Kidney (tissue), 13 donors: ENCODE measurements at regions not wholly inside any gene's neighbourhood (a gene's known extent, or its start where the extent isn't known, plus 50 kb on each side); places are given as distances from the start of the nearest gene placed in this dataset.
"Not testable (repeated sequence)": the region's sequence is repeated elsewhere in the genome, so short reads cannot be mapped to it uniquely, and the experiment has no call there.

ENCODE experiments used
- DNase-seq, 5 donors: peaks; one replicate each; pipeline ENCODE4 v3.0.0-alpha.2; 2013 to 2020
- FAIRE-seq: peaks from 2 replicates; lab custom pipeline; 2012; peaks lifted over from hg19 to GRCh38; lab: Jason Lieb, UNC
- H3K27ac ChIP-seq, 2 donors: one replicate each; pipeline ENCODE4 v1.7.0; 2013; ENCODE audit warnings: low read depth in 2 of 2, low read length in 2 of 2, inconsistent platforms in 1 of 2
- H3K27me3 ChIP-seq: one replicate; pipeline ENCODE4 v1.7.1; 2013; ENCODE audit warnings: low read length, inconsistent platforms; ENCODE audit not compliant: control insufficient read depth, insufficient read depth
- H3K36me3 ChIP-seq, 3 donors: one replicate each; pipeline versions ENCODE4 v1.7.0 to v1.7.1; 2013; ENCODE audit warnings: low read length in 3 of 3, control low read depth in 1 of 3, inconsistent platforms in 1 of 3; ENCODE audit not compliant: insufficient read depth in 3 of 3, control insufficient read depth in 2 of 3
- H3K4me1 ChIP-seq, 3 donors: one replicate each; pipeline versions ENCODE4 v1.7.0 to v1.7.1; 2013; ENCODE audit warnings: low read length in 3 of 3, inconsistent platforms in 1 of 3, low read depth in 1 of 3; ENCODE audit not compliant: control insufficient read depth in 2 of 3, insufficient read depth in 2 of 3
- H3K4me3 ChIP-seq, 3 donors: one replicate each; pipeline versions ENCODE4 v1.7.0 to v1.8.1; 2013; ENCODE audit warnings: low read length in 3 of 3, control low read depth in 1 of 3, inconsistent platforms in 1 of 3
- H3K9ac ChIP-seq, 3 donors: one replicate each; pipeline versions ENCODE4 v1.7.0 to v1.7.1; 2013; ENCODE audit warnings: low read length in 3 of 3, control low read depth in 1 of 3, inconsistent platforms in 1 of 3
- H3K9me3 ChIP-seq, 3 donors: one replicate each; pipeline versions ENCODE4 v1.7.0 to v1.7.1; 2013; ENCODE audit warnings: low read length in 3 of 3, control low read depth in 1 of 3, inconsistent platforms in 1 of 3; ENCODE audit not compliant: control insufficient read depth in 2 of 3, insufficient read depth in 1 of 3
- intact Hi-C: fragments of 100-400 bp; cut with DNase I; formaldehyde crosslinking; loops from one replicate; pipeline ENCODE4 v1.11.1; 2022
- TF ChIP-seq, protein P1 (sequence below): IDR thresholded peaks from 3 replicates; pipeline ENCODE4 v1.5.1; 2012; ENCODE audit warnings: mild to moderate bottlenecking, moderate library complexity, borderline replicate concordance; ENCODE audit not compliant: insufficient read depth; ENCODE audit errors: extremely low read depth
- donor health status: control.
- donor health status: control.
- donor health status: control.
- donor health status: control.
- donor health status: control.
- donor health status: DM: yes; HTN: yes; CAD: no.
- donor health status: Normal renal cell carcinoma (clear cell type).

DNA sequence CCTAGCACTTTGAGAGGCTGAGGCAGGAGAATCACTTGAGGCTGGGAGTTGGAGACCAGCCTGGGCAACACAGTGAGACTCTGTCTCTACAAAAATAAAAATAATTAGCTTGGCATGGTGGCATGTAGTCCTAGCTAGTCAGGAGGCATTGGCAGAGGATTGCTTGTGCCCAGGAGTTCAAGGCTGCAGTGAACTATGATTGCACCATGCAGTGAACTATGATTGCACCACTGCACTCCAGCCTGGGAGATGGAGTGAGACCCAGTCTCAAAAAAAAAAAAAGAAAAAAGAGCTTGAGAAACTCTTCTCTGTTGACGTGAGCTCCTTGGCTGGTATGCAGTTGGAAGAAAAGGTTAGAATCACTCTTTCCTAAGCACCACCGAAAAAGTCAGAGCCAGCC lies 125.1 kb upstream of the TNP1 start:
- intact Hi-C loops, result no loop called here
- FAIRE-seq, result no peak
- TF ChIP-seq, protein P1, sequence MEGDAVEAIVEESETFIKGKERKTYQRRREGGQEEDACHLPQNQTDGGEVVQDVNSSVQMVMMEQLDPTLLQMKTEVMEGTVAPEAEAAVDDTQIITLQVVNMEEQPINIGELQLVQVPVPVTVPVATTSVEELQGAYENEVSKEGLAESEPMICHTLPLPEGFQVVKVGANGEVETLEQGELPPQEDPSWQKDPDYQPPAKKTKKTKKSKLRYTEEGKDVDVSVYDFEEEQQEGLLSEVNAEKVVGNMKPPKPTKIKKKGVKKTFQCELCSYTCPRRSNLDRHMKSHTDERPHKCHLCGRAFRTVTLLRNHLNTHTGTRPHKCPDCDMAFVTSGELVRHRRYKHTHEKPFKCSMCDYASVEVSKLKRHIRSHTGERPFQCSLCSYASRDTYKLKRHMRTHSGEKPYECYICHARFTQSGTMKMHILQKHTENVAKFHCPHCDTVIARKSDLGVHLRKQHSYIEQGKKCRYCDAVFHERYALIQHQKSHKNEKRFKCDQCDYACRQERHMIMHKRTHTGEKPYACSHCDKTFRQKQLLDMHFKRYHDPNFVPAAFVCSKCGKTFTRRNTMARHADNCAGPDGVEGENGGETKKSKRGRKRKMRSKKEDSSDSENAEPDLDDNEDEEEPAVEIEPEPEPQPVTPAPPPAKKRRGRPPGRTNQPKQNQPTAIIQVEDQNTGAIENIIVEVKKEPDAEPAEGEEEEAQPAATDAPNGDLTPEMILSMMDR, result no peak

DNA sequence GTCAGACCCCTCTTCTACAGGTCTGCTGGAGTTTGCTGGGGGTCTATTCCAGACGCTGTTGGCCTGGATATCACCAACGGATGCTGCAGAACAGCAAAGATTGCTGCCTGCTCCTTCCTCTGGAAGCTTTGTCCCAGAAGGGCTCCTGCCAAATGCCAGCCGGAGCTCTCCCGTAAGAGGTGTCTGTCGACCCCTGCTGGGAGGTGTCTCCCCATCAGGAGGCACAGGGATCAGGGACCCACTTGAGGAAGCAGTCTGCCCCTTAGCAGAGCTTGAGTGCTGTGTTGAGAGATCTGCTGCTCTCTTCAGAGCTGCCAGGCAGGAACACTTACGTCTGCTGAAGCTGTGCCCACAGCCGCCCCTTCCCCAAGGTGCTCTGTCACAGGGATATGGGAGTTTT lies 122.1 kb upstream of the TNP1 start:
- H3K36me3 ChIP-seq, H3K9ac ChIP-seq, H3K27ac ChIP-seq, H3K4me3 ChIP-seq, FAIRE-seq, intact Hi-C loops, H3K4me1 ChIP-seq, DNase-seq, H3K9me3 ChIP-seq, H3K27me3 ChIP-seq: not testable (repeated sequence)

More for the DNA sequence above, 125.1 kb upstream of the TNP1 start:
- Histone ChIP-seq H3K9me3 (no peaks in the 10 kb centered on the region), H3K4me3 (no peak overlapping the region), H3K27me3 (no peaks in the 10 kb centered on the region), H3K27ac (no peak overlapping the region), H3K4me1 (no peaks in the 10 kb centered on the region), H3K9ac (no peak overlapping the region), H3K36me3 (no peaks in the 10 kb centered on the region)
- DNase-seq, result no peak

DNA sequence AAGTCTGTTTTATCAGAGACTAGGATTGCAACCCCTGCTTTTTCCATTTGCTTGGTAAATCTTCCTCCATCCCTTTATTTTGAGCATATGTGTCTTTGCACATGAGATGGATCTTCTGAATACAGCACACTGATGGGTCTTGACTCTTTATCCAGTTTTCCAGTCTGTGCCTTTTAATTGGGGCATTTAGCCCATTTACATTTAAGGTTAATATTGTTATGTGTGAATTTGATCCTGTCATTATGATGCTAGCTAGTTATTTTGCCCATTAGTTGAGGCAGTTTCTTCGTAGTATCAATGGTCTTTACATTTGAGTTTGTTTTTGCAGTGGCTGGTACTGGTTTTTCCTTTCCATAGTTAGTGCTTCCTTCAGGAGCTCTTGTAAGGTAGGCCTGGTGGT lies 120.6 kb upstream of the TNP1 start:
- H3K27ac ChIP-seq, H3K4me3 ChIP-seq, H3K9me3 ChIP-seq, H3K27me3 ChIP-seq, H3K9ac ChIP-seq, H3K36me3 ChIP-seq, DNase-seq, intact Hi-C loops, H3K4me1 ChIP-seq, FAIRE-seq: not testable (repeated sequence)

DNA sequence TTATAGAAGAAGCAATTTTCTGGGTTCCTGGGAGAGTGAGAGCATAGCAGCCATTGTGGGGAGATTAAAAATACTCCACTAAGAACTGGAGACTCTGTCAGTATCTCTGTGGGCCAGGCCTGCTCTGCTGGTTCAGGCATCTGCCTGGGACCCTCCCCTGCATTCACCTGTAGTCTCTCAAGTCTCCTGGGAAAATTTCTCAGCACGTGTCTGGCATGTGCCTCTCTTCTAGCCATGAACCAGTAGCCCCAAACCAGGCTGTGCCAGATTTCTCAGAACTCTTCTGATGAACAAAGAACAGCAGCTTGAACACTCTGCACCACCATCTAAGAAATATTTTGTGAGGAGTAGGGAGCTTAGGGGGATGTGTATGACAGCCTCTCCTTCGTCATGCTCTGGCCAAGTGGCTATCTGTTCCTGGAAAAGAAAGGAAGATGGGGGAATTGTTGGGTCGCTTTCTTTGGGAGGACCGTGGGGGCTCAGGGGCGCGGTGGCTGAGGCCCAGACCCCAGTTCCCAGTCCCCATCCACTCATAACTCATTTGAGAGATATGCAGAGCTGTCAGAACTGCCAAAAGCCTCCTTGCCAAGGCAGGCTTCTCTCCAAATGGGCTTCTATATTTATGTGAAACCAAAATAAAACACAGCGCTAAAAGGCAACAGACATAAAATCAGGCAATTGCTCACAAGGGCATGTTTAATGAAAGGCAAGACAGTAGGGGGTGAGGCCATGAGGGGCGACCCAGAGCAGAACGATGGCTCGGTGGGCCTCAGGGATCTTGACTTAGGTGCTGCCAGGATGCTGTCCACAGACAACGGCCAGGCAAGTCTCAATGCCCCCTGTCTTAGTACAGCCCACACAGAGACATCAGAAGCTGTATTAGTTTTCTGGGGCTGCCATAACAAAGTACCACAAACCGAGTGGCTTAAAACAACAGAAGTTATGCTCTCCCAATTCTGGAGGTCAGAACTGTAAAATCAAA lies 114.7 kb upstream of the TNP1 start:
- TF ChIP-seq, protein P1, result no peak
- H3K9ac ChIP-seq, result no peak overlapping the region
- H3K9me3 ChIP-seq, result no peaks in the 10 kb centered on the region
- peak in 2 of 5 donors; percentile 9 to 79 for DNase-seq
- H3K36me3 ChIP-seq, result no peaks in the 10 kb centered on the region
- no peaks in the 10 kb centered on the region for H3K4me1 ChIP-seq
- H3K4me3 ChIP-seq, result no peak overlapping the region
- no peak for FAIRE-seq
- no peaks in the 10 kb centered on the region for H3K27me3 ChIP-seq
- H3K27ac ChIP-seq, result no peak overlapping the region
- intact Hi-C loops, result no loop called here
